GM12872 (cell line): ENCODE measurements at regions not wholly inside any gene's neighbourhood (a gene's known extent, or its start where the extent isn't known, plus 50 kb on each side); places are given as distances from the start of the nearest gene placed in this dataset.

Source experiments
- CTCF ChIP-seq: IDR thresholded peaks from 3 replicates; pipeline ENCODE4 v1.5.1; 2011; ENCODE audit warnings: low read depth, mild to moderate bottlenecking, low read length, moderate library complexity; ENCODE audit not compliant: insufficient read depth

GRCh38 chr22:27466778-27467438, 334.6 kb downstream of the MN1 start:
- no peak for TF ChIP-seq CTCF

- no peak for TF ChIP-seq CTCF
Measured at GRCh38 chr22:27467711-27468110, 333.8 kb downstream of the MN1 start.

GRCh38 chr22:27468712-27469111, 332.8 kb downstream of the MN1 start:
- TF ChIP-seq CTCF, result no peak

GRCh38 chr22:27470169-27470772, 331.3 kb downstream of the MN1 start:
- TF ChIP-seq CTCF, result no peak

GRCh38 chr22:27472975-27473374, 328.6 kb downstream of the MN1 start:
- TF ChIP-seq CTCF, result no peak

- no peak for TF ChIP-seq CTCF
Measured at GRCh38 chr22:27473533-27473932, 328.0 kb downstream of the MN1 start.

GRCh38 chr22:27474112-27474571, 327.4 kb downstream of the MN1 start:
- no peak for TF ChIP-seq CTCF
